ENCODE measurements at regions not wholly inside any gene's neighbourhood (a gene's known extent, or its start where the extent isn't known, plus 50 kb on each side); places are given as distances from the start of the nearest gene placed in this dataset.
"Not testable (repeated sequence)": the region's sequence is repeated elsewhere in the genome, so short reads cannot be mapped to it uniquely, and the experiment has no call there.

- no peak for DNase-seq
These were observed 357.2 kb upstream of the RGPD4 start for GRCh38 chr2:107469437-107469995.

DNA sequence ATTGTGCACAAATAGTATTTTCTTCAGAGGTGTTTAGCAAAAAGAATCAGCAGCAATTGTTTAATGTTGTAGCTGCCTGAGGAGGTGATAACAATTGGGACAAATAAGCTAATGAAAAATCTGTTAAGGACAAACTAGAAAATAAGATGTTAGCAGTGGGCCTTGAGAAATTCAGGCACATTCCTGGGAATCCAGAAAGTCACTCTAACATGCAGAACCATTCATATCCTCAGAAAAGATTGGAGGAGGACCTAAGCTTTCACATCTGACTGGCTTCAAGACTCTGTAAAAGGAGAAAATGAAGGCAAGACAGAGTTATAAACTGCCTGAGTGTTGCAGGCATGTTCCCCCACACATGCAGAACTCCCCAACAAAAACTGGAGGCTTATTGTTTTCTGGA is 353.5 kb upstream of the RGPD4 start:
- DNase-seq, result no peak

DNA sequence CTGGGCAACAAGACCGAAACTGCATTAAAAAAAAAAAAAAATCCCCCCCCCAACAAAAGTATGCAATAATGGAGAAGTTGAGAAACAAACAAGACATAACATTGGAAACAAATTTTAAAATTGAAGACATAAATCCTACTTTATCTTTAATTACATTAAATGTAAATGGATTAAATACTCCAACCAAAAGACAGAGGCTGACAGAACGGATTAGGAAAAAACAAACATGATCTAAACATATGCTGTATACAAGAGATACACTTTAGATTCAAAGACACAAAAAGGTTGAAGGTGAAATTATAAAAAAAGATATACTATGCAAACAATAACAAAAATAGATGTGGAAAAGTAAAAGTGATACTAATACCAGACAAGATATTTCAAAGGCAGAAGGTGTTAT is 350.8 kb upstream of the RGPD4 start:
- no peak for DNase-seq

- DNase-seq, result no peak
These were observed 324.2 kb upstream of the RGPD4 start for GRCh38 chr2:107502539-107502938.

- DNase-seq, result no peak
These were observed 314.5 kb upstream of the RGPD4 start for GRCh38 chr2:107511970-107512789.

- no peak for DNase-seq
These were observed 301.3 kb upstream of the RGPD4 start for GRCh38 chr2:107525406-107525805.

DNA sequence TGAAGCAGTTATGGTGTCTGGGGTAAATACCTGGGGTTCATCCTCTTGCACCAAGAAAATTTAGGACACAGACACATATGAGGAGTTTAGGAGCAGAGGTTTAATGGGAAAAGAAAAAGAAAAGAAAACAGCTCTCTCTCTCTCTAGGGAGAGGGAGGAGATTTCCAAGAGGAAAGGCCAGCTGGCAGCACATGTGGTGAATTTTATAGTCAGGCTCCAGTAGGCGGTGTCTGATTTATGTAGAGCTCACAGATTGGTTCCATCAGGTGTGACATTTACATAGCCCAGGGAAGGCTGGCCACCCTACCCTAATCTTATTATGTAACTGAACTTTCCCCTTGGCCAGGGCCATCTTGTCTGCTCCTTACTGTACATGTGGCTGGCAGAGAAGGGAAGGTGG is 297.5 kb upstream of the RGPD4 start:
- no peak for DNase-seq

- no peak for DNase-seq
These were observed 296.6 kb upstream of the RGPD4 start for GRCh38 chr2:107530046-107530445.

GRCh38 chr2:107534926-107535325 is 291.8 kb upstream of the RGPD4 start:
- no peak for DNase-seq

- DNase-seq, result not testable (repeated sequence)
These were observed 290.6 kb upstream of the RGPD4 start for GRCh38 chr2:107535905-107536689.

DNA sequence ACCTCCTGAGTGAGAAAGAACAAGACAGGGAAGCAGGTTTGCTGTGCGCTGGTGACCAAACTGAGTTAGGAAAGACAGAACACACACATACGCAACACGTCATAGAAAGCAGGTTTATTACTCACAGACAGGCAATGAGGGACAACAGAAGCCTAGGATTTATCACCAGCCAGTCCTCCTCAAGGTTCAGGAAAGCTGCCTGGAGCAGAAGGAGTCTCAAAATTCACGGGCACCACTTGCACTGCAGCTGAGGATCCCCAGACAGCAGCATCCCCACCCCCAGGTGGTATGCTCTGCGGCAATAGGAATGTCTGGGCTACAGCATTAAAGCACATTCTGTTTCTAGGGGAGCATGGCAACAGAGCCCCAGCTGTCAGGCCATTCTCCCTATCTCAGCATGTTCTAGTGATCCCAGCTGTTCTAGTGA is 284.4 kb upstream of the RGPD4 start:
- no peak for DNase-seq

GRCh38 chr2:107543793-107544192 is 282.9 kb upstream of the RGPD4 start:
- no peak for DNase-seq

GRCh38 chr2:107545066-107545465 is 281.6 kb upstream of the RGPD4 start:
- no peak for DNase-seq

DNA sequence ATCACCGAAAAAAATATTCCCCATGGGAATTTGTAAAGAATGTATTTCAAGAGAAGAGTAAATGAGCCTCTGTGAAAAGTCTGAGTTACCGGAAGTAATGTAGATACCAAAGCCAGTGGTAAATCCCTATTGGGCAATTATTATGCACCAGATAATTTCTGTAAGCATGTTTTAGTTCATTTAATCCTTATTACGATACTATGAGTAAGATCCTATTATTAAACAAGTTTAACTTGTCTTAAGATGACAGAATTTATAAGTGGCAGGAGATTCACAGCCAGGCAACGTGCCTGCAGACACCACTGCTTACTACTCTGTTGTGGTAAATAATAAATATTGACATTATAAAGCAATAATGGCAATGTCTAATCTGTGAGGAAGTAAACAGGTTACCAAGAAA is 280.8 kb upstream of the RGPD4 start:
- no peak for DNase-seq

DNA sequence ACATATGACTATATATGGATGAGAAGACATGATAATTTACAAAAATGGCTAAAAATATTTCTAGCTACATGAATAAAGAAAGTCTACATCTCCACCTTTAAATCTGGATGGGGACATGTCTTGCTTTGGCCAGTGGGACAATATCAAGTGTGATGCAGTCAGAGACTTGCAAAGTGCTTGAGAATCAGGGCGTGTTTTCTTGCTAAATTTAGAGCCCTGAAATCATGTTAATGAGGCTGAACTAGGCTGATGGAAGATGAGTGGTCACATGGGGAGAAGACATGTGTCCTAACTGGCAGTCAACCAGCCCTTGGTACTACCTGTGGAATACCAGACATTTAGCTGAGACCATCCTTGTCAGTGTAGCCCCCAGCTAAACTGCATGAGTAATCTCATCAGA is 278.5 kb upstream of the RGPD4 start:
- no peak for DNase-seq

- no peak for DNase-seq
These were observed 273.6 kb upstream of the RGPD4 start for GRCh38 chr2:107553046-107553445.

GRCh38 chr2:107553539-107553938 is 273.2 kb upstream of the RGPD4 start:
- no peak for DNase-seq

GRCh38 chr2:107556038-107556627 is 270.6 kb upstream of the RGPD4 start:
- no peak for DNase-seq

- no peak for DNase-seq
These were observed 268.4 kb upstream of the RGPD4 start for GRCh38 chr2:107558295-107558694.

DNA sequence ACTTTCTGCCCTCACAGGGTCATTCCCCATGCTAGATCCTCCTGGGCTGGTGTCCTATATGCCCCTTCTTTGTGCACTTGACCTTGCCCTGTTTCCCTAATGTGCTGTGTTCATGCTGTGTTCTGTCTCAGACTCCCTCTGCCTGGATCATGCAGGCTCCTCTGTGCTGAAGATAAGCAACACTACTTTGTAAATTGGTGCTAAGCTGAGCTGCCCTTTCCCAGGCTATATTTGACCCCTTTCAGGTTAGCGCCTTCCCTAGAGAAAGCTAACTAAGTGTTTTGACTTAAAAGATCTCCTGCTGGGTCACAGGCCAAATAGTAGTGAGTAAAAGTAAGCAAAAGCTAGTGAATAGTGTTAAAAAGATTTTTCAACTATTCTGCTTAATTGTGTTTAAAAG is 257.2 kb upstream of the RGPD4 start:
- no peak for DNase-seq

GRCh38 chr2:107570876-107571275 is 255.8 kb upstream of the RGPD4 start:
- no peak for DNase-seq

- DNase-seq, result peak in 1 of 2 experiments; percentile 20
These were observed 253.8 kb upstream of the RGPD4 start for GRCh38 chr2:107572890-107573289.

GRCh38 chr2:107576991-107577390 is 249.7 kb upstream of the RGPD4 start:
- no peak for DNase-seq

GRCh38 chr2:107582487-107582886 is 244.2 kb upstream of the RGPD4 start:
- DNase-seq, result no peak
